ENCODE measurements at regions not wholly inside any gene's neighbourhood (a gene's known extent, or its start where the extent isn't known, plus 50 kb on each side); places are given as distances from the start of the nearest gene placed in this dataset.

DNA sequence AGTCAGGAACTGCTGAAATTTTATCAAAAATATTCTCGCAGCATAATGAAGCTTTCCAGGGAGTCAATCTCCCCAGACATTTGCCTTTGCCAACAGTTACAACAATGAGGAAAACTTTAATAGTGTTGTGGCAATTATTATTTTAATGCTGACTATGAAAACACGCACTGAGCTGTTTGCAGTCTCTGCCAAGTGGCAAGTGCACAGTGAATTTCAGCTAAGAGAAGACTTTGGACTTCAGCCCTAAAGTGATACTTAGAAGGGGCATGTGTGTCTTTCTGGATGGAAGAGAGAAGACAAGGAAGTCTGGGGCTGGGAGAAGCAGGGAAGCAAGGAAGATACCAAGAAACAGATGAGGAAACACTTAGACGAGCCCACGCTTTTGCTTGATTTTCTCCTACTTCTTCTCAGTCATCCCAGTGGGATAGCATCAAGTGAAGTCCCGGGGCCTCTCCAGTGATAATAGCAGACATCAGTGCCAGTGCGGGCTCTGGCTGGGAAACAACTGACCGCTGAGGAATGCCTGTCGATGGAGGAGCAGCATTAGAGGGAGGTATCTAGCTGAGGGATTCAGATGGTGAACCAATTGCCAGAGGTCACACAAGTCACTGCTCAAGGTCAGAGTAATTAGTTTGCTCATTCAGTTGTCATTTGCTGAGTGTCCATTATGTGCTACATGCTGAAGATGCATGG lies 196.3 kb downstream of the TTLL7 start:
- no peak for TF ChIP-seq POLR2A (IDR thresholded peaks at IDR 0.05)
- TF ChIP-seq, protein P1, sequence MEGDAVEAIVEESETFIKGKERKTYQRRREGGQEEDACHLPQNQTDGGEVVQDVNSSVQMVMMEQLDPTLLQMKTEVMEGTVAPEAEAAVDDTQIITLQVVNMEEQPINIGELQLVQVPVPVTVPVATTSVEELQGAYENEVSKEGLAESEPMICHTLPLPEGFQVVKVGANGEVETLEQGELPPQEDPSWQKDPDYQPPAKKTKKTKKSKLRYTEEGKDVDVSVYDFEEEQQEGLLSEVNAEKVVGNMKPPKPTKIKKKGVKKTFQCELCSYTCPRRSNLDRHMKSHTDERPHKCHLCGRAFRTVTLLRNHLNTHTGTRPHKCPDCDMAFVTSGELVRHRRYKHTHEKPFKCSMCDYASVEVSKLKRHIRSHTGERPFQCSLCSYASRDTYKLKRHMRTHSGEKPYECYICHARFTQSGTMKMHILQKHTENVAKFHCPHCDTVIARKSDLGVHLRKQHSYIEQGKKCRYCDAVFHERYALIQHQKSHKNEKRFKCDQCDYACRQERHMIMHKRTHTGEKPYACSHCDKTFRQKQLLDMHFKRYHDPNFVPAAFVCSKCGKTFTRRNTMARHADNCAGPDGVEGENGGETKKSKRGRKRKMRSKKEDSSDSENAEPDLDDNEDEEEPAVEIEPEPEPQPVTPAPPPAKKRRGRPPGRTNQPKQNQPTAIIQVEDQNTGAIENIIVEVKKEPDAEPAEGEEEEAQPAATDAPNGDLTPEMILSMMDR (IDR thresholded peaks at IDR 0.05): no peak

Measured in uterus (tissue), 2 donors.